IMR-90 (cell line): ENCODE measurements at regions not wholly inside any gene's neighbourhood (a gene's known extent, or its start where the extent isn't known, plus 50 kb on each side); places are given as distances from the start of the nearest gene placed in this dataset.

Experiments
- MAFK ChIP-seq: IDR thresholded peaks from 2 replicates; pipeline ENCODE4 v1.6.1; 2012; ENCODE audit warnings: low read depth, low read length, improper control_type of control experiment
- RAD21 ChIP-seq: IDR thresholded peaks from 2 replicates; pipeline ENCODE4 v1.6.1; 2012; ENCODE audit warnings: low read length, improper control_type of control experiment

GRCh38 chr6:144856622-144857021 is 571.5 kb downstream of the UTRN start:
- TF ChIP-seq MAFK (no peak), RAD21 (no peak)
